SK-N-SH (cell line): ENCODE measurements at regions not wholly inside any gene's neighbourhood (a gene's known extent, or its start where the extent isn't known, plus 50 kb on each side); places are given as distances from the start of the nearest gene placed in this dataset.

Experiments used
- CTCF ChIA-PET: fragments of 300-600, 350-600 bp; formaldehyde crosslinking; extraction: SDS; loops from one replicate; lab custom pipeline; 2021; lab: Yijun Ruan, JAX
- POLR2A ChIA-PET: fragments of 350-600 bp; sonication (Branson Sonifier 250); formaldehyde crosslinking; extraction: SDS; loops from one replicate; lab custom pipeline; 2020; ENCODE audit warnings: antibody characterized with exemption, inconsistent platforms; lab: Yijun Ruan, JAX
- DNase-seq: peaks from one replicate; pipeline ENCODE4 v3.0.0; 2012
- H2AFZ ChIP-seq: fragments of 200-600 bp; sonication (generic); 2 replicates; pipeline ENCODE4 v1.8.1; 2016; ENCODE audit warnings: antibody characterized with exemption, mild to moderate bottlenecking, low read depth
- H3F3A ChIP-seq: fragments of 200-600 bp; sonication (generic); replicated peaks from 2 replicates; pipeline ENCODE3; 2016; ENCODE audit warnings: antibody characterized with exemption, mild to moderate bottlenecking; ENCODE audit not compliant: insufficient read depth
- H3K27ac ChIP-seq, 2 experiments: fragments of 200-500 bp in 1 of 2; fragments of 200-600 bp in 1 of 2; sonication (Bioruptor generic) in 1 of 2; sonication (generic), shearing (Covaris generic) in 1 of 2; 2 replicates each; pipeline versions ENCODE4 v1.5.1 to v1.6.1; 2014 to 2016; ENCODE audit warnings: low read depth in 2 of 2, inconsistent platforms in 1 of 2, low read length in 1 of 2, mild to moderate bottlenecking in 1 of 2, mixed read lengths in 1 of 2
- H3K27me3 ChIP-seq: fragments of 200-600 bp; sonication (generic), shearing (Covaris generic); 2 replicates; pipeline ENCODE4 v1.6.1; 2016; ENCODE audit warnings: mixed run types; ENCODE audit not compliant: insufficient read depth
- H3K36me3 ChIP-seq, 2 experiments: fragments of 200-500 bp in 1 of 2; fragments of 200-600 bp in 1 of 2; sonication (Bioruptor generic) in 1 of 2; sonication (generic) in 1 of 2; replicated peaks in 1 of 2; 2 replicates each; pipeline versions ENCODE3 to v1.5.1; 2014 to 2016; ENCODE audit warnings: low read length in 1 of 2, mild to moderate bottlenecking in 1 of 2; ENCODE audit not compliant: insufficient read depth in 2 of 2, control insufficient read depth in 1 of 2
- H3K4me1 ChIP-seq, 2 experiments: fragments of 200-500 bp in 1 of 2; fragments of 200-600 bp in 1 of 2; sonication (Bioruptor generic) in 1 of 2; sonication (generic), shearing (Covaris generic) in 1 of 2; 2 replicates each; pipeline versions ENCODE4 v1.5.1 to v1.6.1; 2014 to 2016; ENCODE audit warnings: low read depth in 1 of 2, low read length in 1 of 2, mixed run types in 1 of 2; ENCODE audit not compliant: insufficient read depth in 2 of 2, control insufficient read depth in 1 of 2
- H3K4me2 ChIP-seq: fragments of 200-600 bp; sonication (generic), shearing (Covaris generic); 2 replicates; pipeline ENCODE4 v1.6.1; 2017; ENCODE audit warnings: mixed run types
- H3K4me3 ChIP-seq, 2 experiments: fragments of 200-500 bp in 1 of 2; fragments of 200-600 bp in 1 of 2; sonication (Bioruptor generic) in 1 of 2; sonication (generic), shearing (Covaris generic) in 1 of 2; 2 replicates each; pipeline versions ENCODE4 v1.5.1 to v1.8.1; 2014 to 2016; ENCODE audit warnings: low read depth in 2 of 2, inconsistent platforms in 1 of 2, low read length in 1 of 2, mild to moderate bottlenecking in 1 of 2, mixed read lengths in 1 of 2, moderate library complexity in 1 of 2
- H3K79me2 ChIP-seq: fragments of 200-600 bp; sonication (generic); 2 replicates; pipeline ENCODE4 v1.8.1; 2017; ENCODE audit warnings: mild to moderate bottlenecking; ENCODE audit not compliant: insufficient read depth
- H3K9ac ChIP-seq: fragments of 200-600 bp; sonication (generic); 2 replicates; pipeline ENCODE4 v1.6.1; 2017; ENCODE audit warnings: mixed run types
- H3K9me2 ChIP-seq: fragments of 200-600 bp; sonication (generic); 2 replicates; pipeline ENCODE4 v1.6.1; 2017; ENCODE audit warnings: mixed run types
- H3K9me3 ChIP-seq: fragments of 200-600 bp; sonication (generic); 2 replicates; pipeline ENCODE4 v1.6.1; 2017; ENCODE audit warnings: mixed run types, mild to moderate bottlenecking, moderate library complexity
- H4K20me1 ChIP-seq: fragments of 200-600 bp; sonication (generic); 2 replicates; pipeline ENCODE4 v1.6.1; 2017; ENCODE audit warnings: mild to moderate bottlenecking, mixed run types; ENCODE audit not compliant: insufficient read depth
- CHD2 ChIP-seq: fragments of 150-350 bp; IDR thresholded peaks from 2 replicates; pipeline ENCODE4 v1.6.1; 2018; ENCODE audit warnings: low read length; ENCODE audit not compliant: partially characterized antibody
- ELF1 ChIP-seq: IDR thresholded peaks from 2 replicates; pipeline ENCODE4 v1.4.0; 2012
- GABPA ChIP-seq: IDR thresholded peaks from 2 replicates; pipeline ENCODE4 v1.4.0; 2012; ENCODE audit warnings: low read depth, mild to moderate bottlenecking
- GATA2 ChIP-seq: sonication (generic); formaldehyde crosslinking; IDR thresholded peaks from 2 replicates; pipeline ENCODE4 v1.5.0; 2020; ENCODE audit warnings: mild to moderate bottlenecking, missing genetic modification reagents
- MEF2A ChIP-seq: IDR thresholded peaks from 2 replicates; pipeline ENCODE4 v1.4.0; 2012; ENCODE audit warnings: low read depth, borderline replicate concordance
- MXI1 ChIP-seq: IDR thresholded peaks from 2 replicates; pipeline ENCODE4 v1.6.1; 2012; ENCODE audit warnings: mild to moderate bottlenecking, low read depth, low read length, improper control_type of control experiment
- NRF1 ChIP-seq: IDR thresholded peaks from 2 replicates; pipeline ENCODE4 v1.6.1; 2012; ENCODE audit warnings: low read depth, mild to moderate bottlenecking, low read length
- POLR2AphosphoS5 ChIP-seq: IDR thresholded peaks from 2 replicates; pipeline ENCODE4 v1.6.1; 2012; ENCODE audit warnings: low read depth, low read length
- RXRA ChIP-seq: IDR thresholded peaks from 2 replicates; pipeline ENCODE4 v1.4.0; 2012; ENCODE audit warnings: low read depth, mild to moderate bottlenecking, borderline replicate concordance
- SIN3A ChIP-seq: IDR thresholded peaks from 2 replicates; pipeline ENCODE4 v1.6.1; 2012; ENCODE audit warnings: low read depth, mild to moderate bottlenecking, low read length, moderate library complexity, borderline replicate concordance
- SMC3 ChIP-seq: IDR thresholded peaks from 2 replicates; pipeline ENCODE4 v1.6.1; 2012; ENCODE audit warnings: low read depth, low read length, improper control_type of control experiment
- TCF12 ChIP-seq: IDR thresholded peaks from 2 replicates; pipeline ENCODE4 v1.4.0; 2012
- TEAD4 ChIP-seq: IDR thresholded peaks from 2 replicates; pipeline ENCODE4 v1.4.0; 2012; ENCODE audit warnings: mild to moderate bottlenecking, borderline replicate concordance; ENCODE audit not compliant: insufficient read depth
- WGBS: methylation state at CpG from one replicate; pipeline ENCODE4 v1.1.6; 2017; ENCODE audit warnings: low lambda C conversion rate; 5-methylcytosine and 5-hydroxymethylcytosine counted together
- TF ChIP-seq, protein P1 (sequence below): IDR thresholded peaks from 2 replicates; pipeline ENCODE4 v1.4.0; 2012; ENCODE audit warnings: low read depth, borderline replicate concordance
- TF ChIP-seq, protein P2 (sequence below): fragments of 150-350 bp; IDR thresholded peaks from 2 replicates; pipeline ENCODE4 v1.6.1; 2017; ENCODE audit warnings: antibody characterized with exemption, low read length, low read depth, borderline replicate concordance
- TF ChIP-seq, protein P3 (sequence below): IDR thresholded peaks from 2 replicates; pipeline ENCODE4 v1.6.1; 2012; ENCODE audit warnings: mild to moderate bottlenecking, low read depth, low read length, moderate library complexity
- TF ChIP-seq, protein P4 (sequence below): fragments of 150-350 bp; IDR thresholded peaks from 2 replicates; pipeline ENCODE4 v1.6.1; 2016; ENCODE audit warnings: mild to moderate bottlenecking, low read depth, low read length

DNA sequence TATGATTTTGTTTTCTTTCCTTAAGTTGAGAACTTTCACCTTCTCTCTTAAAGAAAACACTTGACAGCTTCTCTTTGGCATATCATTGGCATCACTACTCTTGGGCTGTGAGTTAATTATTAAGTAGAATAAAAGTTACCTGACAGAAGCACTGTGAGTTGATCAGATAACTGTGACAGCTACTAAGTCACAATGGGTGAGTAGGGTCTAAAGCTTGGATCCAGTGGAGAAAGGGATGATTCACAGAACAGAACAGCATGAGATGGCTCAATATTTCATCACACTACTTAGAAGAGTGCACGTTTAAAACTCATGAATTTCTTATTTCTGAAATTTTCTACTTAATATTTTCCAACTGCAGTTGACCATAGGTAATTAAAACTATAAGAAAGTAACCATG lies 268.5 kb upstream of the NMUR2 start:
- 3% methylated on average over 1 of the region's 1 CpG for WGBS
- ChIA-PET CTCF (no interaction called here), POLR2A (no interaction called here)
- Histone ChIP-seq H2AFZ (no peak overlapping the region), H3K27me3 (no peaks in the 10 kb centered on the region), H3K4me1 (no peaks in the 10 kb centered on the region), H3K27ac (no peak overlapping the region), H3K4me3 (no peak overlapping the region), H3K36me3 (no peaks in the 10 kb centered on the region), H3K9me2 (no peaks in the 10 kb centered on the region), H3K9me3 (no peaks in the 10 kb centered on the region; the same call in 1 of the 2 replicates), H4K20me1 (no peaks in the 10 kb centered on the region), H3K9ac (no peak overlapping the region), H3K4me2 (no peak overlapping the region), H3K79me2 (no peaks in the 10 kb centered on the region), H3F3A (no peaks in the 10 kb centered on the region)
- TF ChIP-seq CHD2 (no peak), RXRA (no peak), SIN3A (no peak), SMC3 (no peak), MXI1 (no peak), POLR2AphosphoS5 (no peak), GATA2 (no peak), TEAD4 (no peak), ELF1 (no peak), NRF1 (no peak), MEF2A (no peak), TCF12 (no peak), GABPA (no peak)
- TF ChIP-seq, protein P1, sequence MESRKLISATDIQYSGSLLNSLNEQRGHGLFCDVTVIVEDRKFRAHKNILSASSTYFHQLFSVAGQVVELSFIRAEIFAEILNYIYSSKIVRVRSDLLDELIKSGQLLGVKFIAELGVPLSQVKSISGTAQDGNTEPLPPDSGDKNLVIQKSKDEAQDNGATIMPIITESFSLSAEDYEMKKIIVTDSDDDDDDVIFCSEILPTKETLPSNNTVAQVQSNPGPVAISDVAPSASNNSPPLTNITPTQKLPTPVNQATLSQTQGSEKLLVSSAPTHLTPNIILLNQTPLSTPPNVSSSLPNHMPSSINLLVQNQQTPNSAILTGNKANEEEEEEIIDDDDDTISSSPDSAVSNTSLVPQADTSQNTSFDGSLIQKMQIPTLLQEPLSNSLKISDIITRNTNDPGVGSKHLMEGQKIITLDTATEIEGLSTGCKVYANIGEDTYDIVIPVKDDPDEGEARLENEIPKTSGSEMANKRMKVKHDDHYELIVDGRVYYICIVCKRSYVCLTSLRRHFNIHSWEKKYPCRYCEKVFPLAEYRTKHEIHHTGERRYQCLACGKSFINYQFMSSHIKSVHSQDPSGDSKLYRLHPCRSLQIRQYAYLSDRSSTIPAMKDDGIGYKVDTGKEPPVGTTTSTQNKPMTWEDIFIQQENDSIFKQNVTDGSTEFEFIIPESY, result no peak
- TF ChIP-seq, protein P2, sequence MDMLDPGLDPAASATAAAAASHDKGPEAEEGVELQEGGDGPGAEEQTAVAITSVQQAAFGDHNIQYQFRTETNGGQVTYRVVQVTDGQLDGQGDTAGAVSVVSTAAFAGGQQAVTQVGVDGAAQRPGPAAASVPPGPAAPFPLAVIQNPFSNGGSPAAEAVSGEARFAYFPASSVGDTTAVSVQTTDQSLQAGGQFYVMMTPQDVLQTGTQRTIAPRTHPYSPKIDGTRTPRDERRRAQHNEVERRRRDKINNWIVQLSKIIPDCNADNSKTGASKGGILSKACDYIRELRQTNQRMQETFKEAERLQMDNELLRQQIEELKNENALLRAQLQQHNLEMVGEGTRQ, result no peak
- TF ChIP-seq, protein P3, sequence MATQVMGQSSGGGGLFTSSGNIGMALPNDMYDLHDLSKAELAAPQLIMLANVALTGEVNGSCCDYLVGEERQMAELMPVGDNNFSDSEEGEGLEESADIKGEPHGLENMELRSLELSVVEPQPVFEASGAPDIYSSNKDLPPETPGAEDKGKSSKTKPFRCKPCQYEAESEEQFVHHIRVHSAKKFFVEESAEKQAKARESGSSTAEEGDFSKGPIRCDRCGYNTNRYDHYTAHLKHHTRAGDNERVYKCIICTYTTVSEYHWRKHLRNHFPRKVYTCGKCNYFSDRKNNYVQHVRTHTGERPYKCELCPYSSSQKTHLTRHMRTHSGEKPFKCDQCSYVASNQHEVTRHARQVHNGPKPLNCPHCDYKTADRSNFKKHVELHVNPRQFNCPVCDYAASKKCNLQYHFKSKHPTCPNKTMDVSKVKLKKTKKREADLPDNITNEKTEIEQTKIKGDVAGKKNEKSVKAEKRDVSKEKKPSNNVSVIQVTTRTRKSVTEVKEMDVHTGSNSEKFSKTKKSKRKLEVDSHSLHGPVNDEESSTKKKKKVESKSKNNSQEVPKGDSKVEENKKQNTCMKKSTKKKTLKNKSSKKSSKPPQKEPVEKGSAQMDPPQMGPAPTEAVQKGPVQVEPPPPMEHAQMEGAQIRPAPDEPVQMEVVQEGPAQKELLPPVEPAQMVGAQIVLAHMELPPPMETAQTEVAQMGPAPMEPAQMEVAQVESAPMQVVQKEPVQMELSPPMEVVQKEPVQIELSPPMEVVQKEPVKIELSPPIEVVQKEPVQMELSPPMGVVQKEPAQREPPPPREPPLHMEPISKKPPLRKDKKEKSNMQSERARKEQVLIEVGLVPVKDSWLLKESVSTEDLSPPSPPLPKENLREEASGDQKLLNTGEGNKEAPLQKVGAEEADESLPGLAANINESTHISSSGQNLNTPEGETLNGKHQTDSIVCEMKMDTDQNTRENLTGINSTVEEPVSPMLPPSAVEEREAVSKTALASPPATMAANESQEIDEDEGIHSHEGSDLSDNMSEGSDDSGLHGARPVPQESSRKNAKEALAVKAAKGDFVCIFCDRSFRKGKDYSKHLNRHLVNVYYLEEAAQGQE, result no peak
- TF ChIP-seq, protein P4, sequence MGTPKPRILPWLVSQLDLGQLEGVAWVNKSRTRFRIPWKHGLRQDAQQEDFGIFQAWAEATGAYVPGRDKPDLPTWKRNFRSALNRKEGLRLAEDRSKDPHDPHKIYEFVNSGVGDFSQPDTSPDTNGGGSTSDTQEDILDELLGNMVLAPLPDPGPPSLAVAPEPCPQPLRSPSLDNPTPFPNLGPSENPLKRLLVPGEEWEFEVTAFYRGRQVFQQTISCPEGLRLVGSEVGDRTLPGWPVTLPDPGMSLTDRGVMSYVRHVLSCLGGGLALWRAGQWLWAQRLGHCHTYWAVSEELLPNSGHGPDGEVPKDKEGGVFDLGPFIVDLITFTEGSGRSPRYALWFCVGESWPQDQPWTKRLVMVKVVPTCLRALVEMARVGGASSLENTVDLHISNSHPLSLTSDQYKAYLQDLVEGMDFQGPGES, result no peak
- no peak for DNase-seq
